K562 (cell line): ENCODE measurements at regions not wholly inside any gene's neighbourhood (a gene's known extent, or its start where the extent isn't known, plus 50 kb on each side); places are given as distances from the start of the nearest gene placed in this dataset.

Source experiments
- ARNT ChIP-seq, 2 experiments: fragments of 450-650 bp; IDR thresholded peaks; 2 replicates each; pipeline ENCODE4 v1.6.1; 2016; ENCODE audit warnings: mild to moderate bottlenecking in 1 of 2
- BHLHE40 ChIP-seq: IDR thresholded peaks from 2 replicates; pipeline ENCODE4 v1.6.1; 2011; ENCODE audit warnings: low read length, improper control_type of control experiment
- EHMT2 ChIP-seq: fragments of 450-650 bp; IDR thresholded peaks from 2 replicates; pipeline ENCODE4 v1.6.1; 2018; ENCODE audit warnings: antibody characterized with exemption
- HDAC1 ChIP-seq, 2 experiments: fragments of 450-650 bp; IDR thresholded peaks; 2 replicates each; pipeline ENCODE4 v1.6.1; 2016 to 2017; ENCODE audit warnings: inconsistent platforms in 1 of 2, mild to moderate bottlenecking in 1 of 2, moderate library complexity in 1 of 2
- MITF ChIP-seq: IDR thresholded peaks from 2 replicates; pipeline ENCODE4 v1.6.1; 2014; ENCODE audit warnings: antibody characterized with exemption
- NKRF ChIP-seq: fragments of 450-650 bp; IDR thresholded peaks from 2 replicates; pipeline ENCODE4 v1.6.1; 2016; ENCODE audit warnings: borderline replicate concordance
- SIN3A ChIP-seq, 2 experiments: fragments of 150-350 bp in 1 of 2; IDR thresholded peaks; 2 replicates each; pipeline ENCODE4 v1.6.1; 2011 to 2016; ENCODE audit warnings: borderline replicate concordance in 2 of 2, low read depth in 2 of 2, low read length in 2 of 2, mild to moderate bottlenecking in 2 of 2, moderate library complexity in 2 of 2; ENCODE audit not compliant: control insufficient read depth in 1 of 2
- ZBTB1 ChIP-seq: sonication (generic); formaldehyde crosslinking; IDR thresholded peaks from 2 replicates; pipeline ENCODE4 v1.8.1; 2023; ENCODE audit warnings: missing genetic modification reagents, low read depth, mild to moderate bottlenecking, borderline replicate concordance
- TF ChIP-seq, protein P1 (sequence below): fragments of 250-450 bp; sonication (Bioruptor Pico); IDR thresholded peaks from 2 replicates; pipeline ENCODE4 v1.8.0; 2021; ENCODE audit warnings: borderline replicate concordance, mild to moderate bottlenecking, moderate library complexity; ENCODE audit not compliant: poor library complexity, severe bottlenecking
- TF ChIP-seq, protein P2 (sequence below): fragments of 200-600 bp; sonication (generic); IDR thresholded peaks from one replicate; pipeline ENCODE4 v1.6.1; 2012; ENCODE audit warnings: mild to moderate bottlenecking, low read depth, low read length, inconsistent platforms

DNA sequence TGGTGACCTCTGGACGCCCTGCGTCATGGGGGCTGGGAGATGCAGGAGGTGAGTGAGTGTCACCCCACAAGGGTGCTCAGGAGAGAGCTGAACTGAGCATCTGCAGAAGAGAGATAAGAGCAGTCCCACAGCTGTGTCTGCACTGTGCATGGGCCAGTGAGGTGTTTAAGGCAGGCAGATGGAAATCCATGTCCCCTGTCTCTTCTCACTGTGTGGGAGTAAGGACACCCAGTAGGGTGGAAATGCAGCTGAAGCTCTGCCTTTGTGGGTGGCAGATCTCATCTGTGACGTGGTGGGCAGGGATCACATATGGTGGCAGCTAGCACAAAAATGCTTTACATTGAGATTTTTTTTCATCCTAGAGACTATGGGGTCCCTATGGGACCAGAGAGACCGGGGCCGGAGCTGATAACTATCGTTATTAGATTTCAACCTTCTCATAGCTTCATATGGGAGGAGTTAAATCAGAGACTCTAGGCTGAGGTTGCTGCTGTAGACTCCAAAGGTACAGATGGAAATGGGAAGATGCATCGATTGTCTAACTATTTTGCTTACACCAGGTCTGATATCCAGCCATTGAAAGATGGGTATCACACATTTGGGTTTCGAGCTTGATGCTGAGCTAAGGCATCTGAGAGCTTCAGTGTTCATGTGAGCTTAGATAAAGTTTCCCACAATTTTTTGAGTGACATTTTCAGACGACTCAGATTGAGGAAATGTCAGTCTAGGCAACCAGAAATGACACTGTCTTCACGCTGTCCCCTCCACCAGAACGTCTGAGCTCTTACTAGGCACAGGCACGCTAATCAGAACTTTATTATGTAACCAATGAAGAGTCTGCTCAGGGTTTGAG, 65.3 kb upstream of the PSEN2 start (continued):
- TF ChIP-seq BHLHE40 = peak; percentile 90
- peak; percentile 88 to 98; a peak in 3 of 4 replicates for TF ChIP-seq ARNT (IDR thresholded peaks at IDR 0.05)
- TF ChIP-seq, protein P1, sequence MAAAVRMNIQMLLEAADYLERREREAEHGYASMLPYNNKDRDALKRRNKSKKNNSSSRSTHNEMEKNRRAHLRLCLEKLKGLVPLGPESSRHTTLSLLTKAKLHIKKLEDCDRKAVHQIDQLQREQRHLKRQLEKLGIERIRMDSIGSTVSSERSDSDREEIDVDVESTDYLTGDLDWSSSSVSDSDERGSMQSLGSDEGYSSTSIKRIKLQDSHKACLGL (CRISPR knock-in tag) = no peak
- TF ChIP-seq, protein P2, sequence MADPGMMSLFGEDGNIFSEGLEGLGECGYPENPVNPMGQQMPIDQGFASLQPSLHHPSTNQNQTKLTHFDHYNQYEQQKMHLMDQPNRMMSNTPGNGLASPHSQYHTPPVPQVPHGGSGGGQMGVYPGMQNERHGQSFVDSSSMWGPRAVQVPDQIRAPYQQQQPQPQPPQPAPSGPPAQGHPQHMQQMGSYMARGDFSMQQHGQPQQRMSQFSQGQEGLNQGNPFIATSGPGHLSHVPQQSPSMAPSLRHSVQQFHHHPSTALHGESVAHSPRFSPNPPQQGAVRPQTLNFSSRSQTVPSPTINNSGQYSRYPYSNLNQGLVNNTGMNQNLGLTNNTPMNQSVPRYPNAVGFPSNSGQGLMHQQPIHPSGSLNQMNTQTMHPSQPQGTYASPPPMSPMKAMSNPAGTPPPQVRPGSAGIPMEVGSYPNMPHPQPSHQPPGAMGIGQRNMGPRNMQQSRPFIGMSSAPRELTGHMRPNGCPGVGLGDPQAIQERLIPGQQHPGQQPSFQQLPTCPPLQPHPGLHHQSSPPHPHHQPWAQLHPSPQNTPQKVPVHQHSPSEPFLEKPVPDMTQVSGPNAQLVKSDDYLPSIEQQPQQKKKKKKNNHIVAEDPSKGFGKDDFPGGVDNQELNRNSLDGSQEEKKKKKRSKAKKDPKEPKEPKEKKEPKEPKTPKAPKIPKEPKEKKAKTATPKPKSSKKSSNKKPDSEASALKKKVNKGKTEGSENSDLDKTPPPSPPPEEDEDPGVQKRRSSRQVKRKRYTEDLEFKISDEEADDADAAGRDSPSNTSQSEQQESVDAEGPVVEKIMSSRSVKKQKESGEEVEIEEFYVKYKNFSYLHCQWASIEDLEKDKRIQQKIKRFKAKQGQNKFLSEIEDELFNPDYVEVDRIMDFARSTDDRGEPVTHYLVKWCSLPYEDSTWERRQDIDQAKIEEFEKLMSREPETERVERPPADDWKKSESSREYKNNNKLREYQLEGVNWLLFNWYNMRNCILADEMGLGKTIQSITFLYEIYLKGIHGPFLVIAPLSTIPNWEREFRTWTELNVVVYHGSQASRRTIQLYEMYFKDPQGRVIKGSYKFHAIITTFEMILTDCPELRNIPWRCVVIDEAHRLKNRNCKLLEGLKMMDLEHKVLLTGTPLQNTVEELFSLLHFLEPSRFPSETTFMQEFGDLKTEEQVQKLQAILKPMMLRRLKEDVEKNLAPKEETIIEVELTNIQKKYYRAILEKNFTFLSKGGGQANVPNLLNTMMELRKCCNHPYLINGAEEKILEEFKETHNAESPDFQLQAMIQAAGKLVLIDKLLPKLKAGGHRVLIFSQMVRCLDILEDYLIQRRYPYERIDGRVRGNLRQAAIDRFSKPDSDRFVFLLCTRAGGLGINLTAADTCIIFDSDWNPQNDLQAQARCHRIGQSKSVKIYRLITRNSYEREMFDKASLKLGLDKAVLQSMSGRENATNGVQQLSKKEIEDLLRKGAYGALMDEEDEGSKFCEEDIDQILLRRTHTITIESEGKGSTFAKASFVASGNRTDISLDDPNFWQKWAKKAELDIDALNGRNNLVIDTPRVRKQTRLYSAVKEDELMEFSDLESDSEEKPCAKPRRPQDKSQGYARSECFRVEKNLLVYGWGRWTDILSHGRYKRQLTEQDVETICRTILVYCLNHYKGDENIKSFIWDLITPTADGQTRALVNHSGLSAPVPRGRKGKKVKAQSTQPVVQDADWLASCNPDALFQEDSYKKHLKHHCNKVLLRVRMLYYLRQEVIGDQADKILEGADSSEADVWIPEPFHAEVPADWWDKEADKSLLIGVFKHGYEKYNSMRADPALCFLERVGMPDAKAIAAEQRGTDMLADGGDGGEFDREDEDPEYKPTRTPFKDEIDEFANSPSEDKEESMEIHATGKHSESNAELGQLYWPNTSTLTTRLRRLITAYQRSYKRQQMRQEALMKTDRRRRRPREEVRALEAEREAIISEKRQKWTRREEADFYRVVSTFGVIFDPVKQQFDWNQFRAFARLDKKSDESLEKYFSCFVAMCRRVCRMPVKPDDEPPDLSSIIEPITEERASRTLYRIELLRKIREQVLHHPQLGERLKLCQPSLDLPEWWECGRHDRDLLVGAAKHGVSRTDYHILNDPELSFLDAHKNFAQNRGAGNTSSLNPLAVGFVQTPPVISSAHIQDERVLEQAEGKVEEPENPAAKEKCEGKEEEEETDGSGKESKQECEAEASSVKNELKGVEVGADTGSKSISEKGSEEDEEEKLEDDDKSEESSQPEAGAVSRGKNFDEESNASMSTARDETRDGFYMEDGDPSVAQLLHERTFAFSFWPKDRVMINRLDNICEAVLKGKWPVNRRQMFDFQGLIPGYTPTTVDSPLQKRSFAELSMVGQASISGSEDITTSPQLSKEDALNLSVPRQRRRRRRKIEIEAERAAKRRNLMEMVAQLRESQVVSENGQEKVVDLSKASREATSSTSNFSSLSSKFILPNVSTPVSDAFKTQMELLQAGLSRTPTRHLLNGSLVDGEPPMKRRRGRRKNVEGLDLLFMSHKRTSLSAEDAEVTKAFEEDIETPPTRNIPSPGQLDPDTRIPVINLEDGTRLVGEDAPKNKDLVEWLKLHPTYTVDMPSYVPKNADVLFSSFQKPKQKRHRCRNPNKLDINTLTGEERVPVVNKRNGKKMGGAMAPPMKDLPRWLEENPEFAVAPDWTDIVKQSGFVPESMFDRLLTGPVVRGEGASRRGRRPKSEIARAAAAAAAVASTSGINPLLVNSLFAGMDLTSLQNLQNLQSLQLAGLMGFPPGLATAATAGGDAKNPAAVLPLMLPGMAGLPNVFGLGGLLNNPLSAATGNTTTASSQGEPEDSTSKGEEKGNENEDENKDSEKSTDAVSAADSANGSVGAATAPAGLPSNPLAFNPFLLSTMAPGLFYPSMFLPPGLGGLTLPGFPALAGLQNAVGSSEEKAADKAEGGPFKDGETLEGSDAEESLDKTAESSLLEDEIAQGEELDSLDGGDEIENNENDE = no peak
- TF ChIP-seq ZBTB1 = no peak
- peak; percentile 42 to 98; a peak in 3 of 4 replicates for TF ChIP-seq HDAC1 (IDR thresholded peaks at IDR 0.05)
- TF ChIP-seq EHMT2 = peak; percentile 86
- TF ChIP-seq NKRF = no peak
- no peak for TF ChIP-seq SIN3A (IDR thresholded peaks at IDR 0.05; ENCODE audit: borderline replicate concordance in 2 of 2, control insufficient read depth in 1 of 2, low read depth in 2 of 2, low read length in 2 of 2)
- peak; percentile 94 for TF ChIP-seq MITF
